HG03175 (cell line): ENCODE measurements at regions not wholly inside any gene's neighbourhood (a gene's known extent, or its start where the extent isn't known, plus 50 kb on each side); places are given as distances from the start of the nearest gene placed in this dataset.

Experiments
- ATAC-seq: cut with Tn5 transposase; IDR thresholded peaks from one replicate; pipeline ENCODE4 v1.9.1; 2021; ENCODE audit warnings: mild to moderate bottlenecking, moderate library complexity; ENCODE audit not compliant: unreplicated experiment

- no peak for ATAC-seq
Observed at GRCh38 chr14:34072401-34072800, 121.5 kb upstream of the EGLN3 start.

GRCh38 chr14:34070917-34071407 is 120.1 kb upstream of the EGLN3 start:
- no peak for ATAC-seq

GRCh38 chr14:34069854-34070582 is 119.1 kb upstream of the EGLN3 start:
- ATAC-seq, result no peak

DNA sequence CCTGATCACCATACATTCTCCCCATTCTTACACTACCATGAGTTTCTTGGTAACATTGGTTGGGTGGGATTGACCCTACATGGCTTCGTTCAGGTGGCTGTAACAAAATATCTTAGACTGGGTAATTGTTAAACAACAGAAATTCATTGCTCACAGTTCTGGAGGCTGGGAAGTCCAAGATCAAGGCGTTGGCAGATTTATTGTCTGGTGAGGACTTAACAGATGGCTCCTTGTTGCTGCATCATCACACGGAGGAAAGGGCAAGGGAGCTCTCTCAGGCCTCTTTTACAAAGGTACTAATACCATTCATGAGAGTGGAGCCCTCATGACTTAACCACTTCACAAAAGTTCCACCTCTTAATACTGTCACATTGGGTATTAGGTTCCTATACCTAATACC is 116.7 kb upstream of the EGLN3 start:
- ATAC-seq, result no peak

GRCh38 chr14:34065690-34066391 is 115.0 kb upstream of the EGLN3 start:
- no peak for ATAC-seq

GRCh38 chr14:34065236-34065635 is 114.4 kb upstream of the EGLN3 start:
- no peak for ATAC-seq

- no peak for ATAC-seq
Observed at GRCh38 chr14:34064349-34064748, 113.5 kb upstream of the EGLN3 start.

DNA sequence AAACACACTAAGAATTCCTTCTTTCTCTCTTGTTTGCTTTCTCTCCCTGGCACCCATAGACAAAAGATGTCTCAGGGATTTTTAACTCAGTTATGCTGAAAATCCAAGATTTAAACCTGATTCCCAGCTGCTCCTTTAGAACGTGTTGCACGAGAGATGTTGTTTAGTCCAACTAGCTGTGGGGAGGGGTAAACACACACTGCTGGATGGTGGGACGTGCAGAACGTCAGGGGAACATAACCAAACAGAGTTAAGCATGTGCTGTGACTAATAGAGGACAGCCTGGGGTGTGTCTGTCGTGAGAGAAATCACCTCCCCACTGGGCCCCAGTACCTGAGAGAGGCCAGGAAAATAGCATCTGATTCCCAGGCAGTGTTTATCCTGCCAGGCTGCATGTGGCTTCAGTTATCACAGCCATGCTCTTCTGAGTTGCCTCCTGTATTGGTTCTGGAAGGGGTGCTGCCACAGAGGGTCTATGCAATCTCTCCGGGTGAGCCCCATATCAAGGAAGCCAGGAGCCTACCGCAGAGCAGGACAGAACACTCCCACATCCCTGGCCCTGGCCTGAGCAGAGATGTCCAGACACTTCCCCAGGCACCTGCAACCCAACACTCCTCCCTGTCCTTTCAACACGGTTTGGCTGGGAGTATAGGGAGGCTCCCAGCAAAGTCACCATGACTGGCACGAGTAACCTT is 112.7 kb upstream of the EGLN3 start:
- no peak for ATAC-seq

GRCh38 chr14:34063042-34063441 is 112.2 kb upstream of the EGLN3 start:
- no peak for ATAC-seq

- no peak for ATAC-seq
Observed at GRCh38 chr14:34062353-34062973, 111.6 kb upstream of the EGLN3 start.

DNA sequence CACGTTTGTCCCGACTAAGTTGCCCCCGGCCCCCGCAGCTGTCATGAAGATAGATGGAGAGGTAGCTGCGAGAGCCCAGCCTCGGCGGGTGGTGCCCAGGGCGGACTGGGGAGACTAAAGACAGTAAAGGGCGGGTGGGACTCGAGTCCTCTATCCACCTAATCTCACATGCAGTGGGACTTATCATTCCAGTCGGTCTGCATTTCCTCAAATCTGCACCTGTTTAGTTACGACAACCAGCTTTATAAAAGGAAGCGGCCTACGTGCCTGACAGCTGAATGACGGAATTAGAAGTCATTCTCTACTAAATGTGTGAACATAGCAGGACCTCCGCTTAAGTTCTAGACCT is 109.8 kb upstream of the EGLN3 start:
- ATAC-seq, result peak; percentile 15

DNA sequence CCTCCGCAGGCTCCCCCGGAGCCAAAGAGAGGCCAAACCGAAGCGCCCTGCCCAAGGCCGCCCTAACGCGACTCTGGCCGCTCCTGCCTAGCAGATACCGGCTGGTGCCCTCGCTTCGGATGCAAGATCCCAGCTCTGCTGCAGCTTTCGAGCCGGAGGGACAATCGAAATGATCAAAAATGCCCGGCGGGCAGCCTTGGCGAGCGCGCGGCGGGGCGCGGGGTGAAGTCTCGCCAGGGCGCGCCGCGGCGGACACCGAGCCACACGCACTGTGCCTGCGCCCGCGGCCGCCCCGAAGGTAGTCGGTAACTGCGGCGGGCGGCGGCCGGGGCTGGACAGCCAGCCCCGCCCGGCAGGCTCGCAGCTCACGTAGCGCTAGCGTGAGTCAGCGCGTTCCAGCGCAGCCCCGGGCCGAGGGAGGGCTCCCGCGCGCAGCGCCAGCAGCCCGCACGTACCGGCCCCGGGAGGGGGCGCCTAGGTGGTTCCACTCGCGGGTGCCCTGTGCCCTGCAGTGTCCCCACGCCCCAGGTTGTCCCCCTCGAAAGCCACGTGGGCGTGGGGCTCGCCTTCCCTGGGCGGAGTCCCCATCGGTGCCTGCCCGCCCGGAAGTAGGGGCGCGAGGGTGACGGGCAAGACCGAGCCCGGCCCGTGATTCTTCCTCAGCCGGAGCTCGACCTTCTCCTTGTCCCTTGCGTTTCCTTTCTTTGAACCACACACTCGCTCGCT is 109.2 kb upstream of the EGLN3 start:
- peak; percentile 77 for ATAC-seq

DNA sequence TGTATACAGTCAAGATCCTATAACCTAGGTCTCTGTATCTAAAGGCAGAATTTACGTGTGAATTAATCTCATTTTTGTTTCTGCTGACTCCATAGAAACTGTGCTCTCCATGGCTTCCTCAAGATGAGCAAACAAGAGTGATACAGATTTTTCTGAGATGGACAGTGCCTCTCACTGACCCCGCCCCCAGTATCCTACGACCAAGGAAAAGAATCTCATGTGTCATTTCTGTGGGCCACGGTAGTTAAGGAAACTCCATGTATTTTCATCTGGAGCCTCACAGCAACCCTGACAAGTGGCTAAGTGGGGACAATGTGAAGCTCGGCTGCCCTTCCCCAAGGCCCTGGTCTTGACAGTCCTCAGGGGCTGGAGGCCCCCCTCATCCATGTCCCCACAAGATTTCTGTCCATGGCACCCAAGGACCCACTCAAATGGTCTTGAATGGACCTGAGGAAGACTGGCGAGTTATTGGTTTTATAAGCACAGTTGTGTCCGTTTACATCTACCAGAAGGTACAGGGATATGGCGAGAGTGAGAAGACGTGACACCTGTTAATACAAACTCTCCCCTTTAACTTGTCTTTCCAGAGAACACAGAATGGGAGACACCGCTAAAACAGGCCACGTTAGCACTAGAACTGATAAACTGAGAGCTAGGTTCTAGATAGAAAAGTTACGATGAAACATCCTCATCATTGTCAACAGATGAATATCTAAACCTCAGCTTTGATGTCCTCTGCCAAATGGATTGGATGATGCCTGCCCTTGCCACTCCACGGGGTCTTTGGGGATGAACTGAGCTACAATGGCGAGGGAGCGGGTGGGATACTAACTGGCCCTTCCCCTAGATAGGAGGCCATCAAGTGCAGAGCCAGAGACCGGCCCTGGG is 108.4 kb upstream of the EGLN3 start:
- ATAC-seq, result no peak

GRCh38 chr14:34058510-34058909 is 107.6 kb upstream of the EGLN3 start:
- no peak for ATAC-seq

DNA sequence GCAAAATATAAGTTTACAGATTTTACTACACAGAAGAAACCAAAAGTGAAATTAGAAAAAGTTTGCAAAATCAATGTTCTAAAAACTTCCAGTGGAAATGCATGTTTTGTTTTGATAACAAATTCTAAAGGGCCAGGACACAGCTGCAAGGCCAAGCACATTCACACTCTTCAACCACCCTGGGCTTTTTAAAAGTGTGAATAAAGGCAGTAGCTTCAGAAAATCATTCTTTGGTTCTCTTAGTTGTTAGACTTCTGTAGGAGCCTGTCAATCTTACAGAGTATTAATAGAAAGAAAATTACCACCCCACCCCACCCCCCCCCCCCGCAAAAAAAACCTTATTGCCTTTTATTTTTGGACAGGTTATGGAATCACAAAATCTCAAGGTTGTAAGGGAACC is 105.2 kb upstream of the EGLN3 start:
- no peak for ATAC-seq

DNA sequence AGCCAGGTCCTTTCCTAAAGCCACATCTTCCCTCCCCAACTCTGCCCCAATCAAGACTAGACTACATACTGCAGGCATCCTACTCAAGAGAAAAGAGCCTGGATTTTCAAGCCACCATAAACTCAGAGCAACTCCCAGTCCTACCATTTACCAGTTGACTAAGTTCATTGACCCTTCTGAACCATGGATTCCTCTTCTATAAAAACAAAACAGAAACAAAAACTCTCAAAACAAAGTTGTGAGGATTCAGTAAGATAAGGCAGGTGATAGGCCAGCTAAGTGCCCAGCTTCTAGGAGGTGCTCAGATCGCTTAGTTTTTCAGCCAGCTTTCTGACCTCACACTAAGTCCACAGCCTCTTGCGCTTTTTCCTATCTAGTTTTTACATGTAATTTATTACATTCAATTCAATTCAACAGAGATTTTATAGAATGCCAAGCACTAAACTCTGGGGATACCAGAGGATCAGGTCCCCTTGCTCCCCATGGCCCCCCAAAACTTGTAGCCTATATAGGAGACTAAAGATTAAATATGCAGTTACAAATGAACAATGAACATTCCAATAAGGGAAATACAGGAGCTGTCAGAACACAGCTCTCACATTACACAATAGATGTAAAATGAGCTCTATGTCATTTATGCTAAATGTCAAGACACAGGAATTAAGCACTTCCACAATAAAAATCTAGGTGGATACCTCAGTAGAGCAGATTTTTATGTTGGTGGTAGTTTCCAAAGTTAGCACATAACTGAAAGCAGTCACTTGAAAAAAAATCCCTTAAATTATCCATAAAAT is 104.5 kb upstream of the EGLN3 start:
- no peak for ATAC-seq

- no peak for ATAC-seq
Observed at GRCh38 chr14:34053666-34054065, 102.8 kb upstream of the EGLN3 start.

DNA sequence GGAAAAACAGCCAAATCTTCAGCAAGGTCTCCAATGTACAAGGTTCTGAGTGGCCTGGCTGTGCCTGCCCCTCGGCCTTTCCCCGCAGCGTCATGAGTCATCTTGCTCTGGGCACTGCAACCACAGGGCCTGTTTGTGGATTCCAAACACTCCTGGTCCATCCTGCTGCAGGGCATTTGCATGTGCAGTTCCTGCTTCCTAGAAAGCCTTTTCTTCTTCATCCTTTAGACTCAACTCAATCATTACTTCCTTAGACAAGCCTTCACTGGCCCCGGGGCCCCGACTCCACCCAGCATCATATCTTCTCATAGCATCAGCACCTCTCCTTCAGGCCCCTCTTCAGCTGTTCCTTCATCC is 101.8 kb upstream of the EGLN3 start:
- ATAC-seq, result no peak
